Left lung (tissue), 4 donors: ENCODE measurements at regions not wholly inside any gene's neighbourhood (a gene's known extent, or its start where the extent isn't known, plus 50 kb on each side); places are given as distances from the start of the nearest gene placed in this dataset.
A peak's percentile ranks its signal among the peaks of the same experiment; 100 is the strongest.

Experiments used
- ATAC-seq: fragments of 200-7000 bp; cut with Tn5 transposase; one replicate; pipeline ENCODE4 v1.9.1; 2020; ENCODE audit warnings: moderate library complexity
- DNase-seq, 4 donors: peaks; one replicate each; pipeline ENCODE4 v3.0.0-alpha.2; 2013 to 2020
- H3K27ac ChIP-seq, 2 donors: fragments of 200-600 bp; sonication (generic) in 1 of 2; one replicate each; pipeline versions ENCODE4 v1.5.0 to v1.8.0; 2020 to 2021
- H3K27me3 ChIP-seq, 2 donors: fragments of 200-600 bp; sonication (generic) in 1 of 2; one replicate each; pipeline versions ENCODE4 v1.5.0 to v1.8.0; 2020 to 2021
- H3K36me3 ChIP-seq, 2 donors: fragments of 200-600 bp; sonication (generic) in 1 of 2; one replicate each; pipeline versions ENCODE4 v1.5.0 to v1.8.0; 2020 to 2021
- H3K4me1 ChIP-seq, 2 donors: fragments of 200-600 bp; one replicate each; pipeline ENCODE4 v1.8.0; 2021
- H3K4me3 ChIP-seq, 2 donors: fragments of 200-600 bp; sonication (generic) in 1 of 2; one replicate each; pipeline versions ENCODE4 v1.5.0 to v1.8.0; 2020 to 2021; ENCODE audit warnings: mild to moderate bottlenecking in 1 of 2
- H3K9me3 ChIP-seq, 2 donors: fragments of 200-600 bp; sonication (generic) in 1 of 2; one replicate each; pipeline versions ENCODE4 v1.5.0 to v1.8.0; 2020 to 2021
- intact Hi-C, 2 donors: fragments of 100-400 bp; cut with DNase I; formaldehyde crosslinking; loops; one replicate each; pipeline versions ENCODE4 v1.11.2 to v1.14.2; 2022
- TF ChIP-seq, protein P1 (sequence below), 2 donors: fragments of 200-600 bp; sonication (generic) in 1 of 2; IDR thresholded peaks; one replicate each; pipeline versions ENCODE4 v1.5.0 to v1.8.0; 2021; ENCODE audit warnings: antibody characterized with exemption in 2 of 2
- donor health status: DM: no; HTN: yes; CAD: no.
- donor health status: DM: no; HTN: no; CAD: no.

DNA sequence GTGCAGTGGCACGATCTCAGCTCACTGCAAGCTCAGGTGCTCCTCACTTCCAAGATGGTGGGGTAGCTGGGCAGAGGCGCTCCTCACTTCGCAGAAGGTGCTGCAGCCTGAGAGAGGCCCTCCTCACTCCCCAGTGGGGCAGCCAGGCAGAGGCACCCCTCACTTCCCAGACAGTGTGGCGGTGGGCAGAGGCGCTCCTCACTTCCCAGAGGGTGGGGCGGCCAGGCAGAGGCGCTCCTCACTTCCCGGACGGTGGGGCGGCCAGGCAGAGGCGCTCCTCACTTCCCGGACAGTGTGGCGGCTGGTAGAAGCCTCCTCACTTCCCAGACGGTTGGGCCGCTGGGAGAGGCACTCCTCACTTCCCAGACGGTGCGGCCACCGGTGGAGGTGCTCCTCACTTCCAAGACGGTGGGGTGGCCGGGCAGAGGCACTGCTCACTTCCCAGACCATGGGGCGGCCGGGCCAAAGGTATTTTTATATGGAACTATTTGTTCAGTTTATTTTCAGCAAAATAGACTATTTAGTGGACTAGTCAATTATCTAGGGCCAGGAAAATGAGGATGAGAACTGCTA, 57.7 kb upstream of the PPP1R9A start:
- ATAC-seq = no peak
- H3K27ac ChIP-seq = no peak overlapping the region

DNA sequence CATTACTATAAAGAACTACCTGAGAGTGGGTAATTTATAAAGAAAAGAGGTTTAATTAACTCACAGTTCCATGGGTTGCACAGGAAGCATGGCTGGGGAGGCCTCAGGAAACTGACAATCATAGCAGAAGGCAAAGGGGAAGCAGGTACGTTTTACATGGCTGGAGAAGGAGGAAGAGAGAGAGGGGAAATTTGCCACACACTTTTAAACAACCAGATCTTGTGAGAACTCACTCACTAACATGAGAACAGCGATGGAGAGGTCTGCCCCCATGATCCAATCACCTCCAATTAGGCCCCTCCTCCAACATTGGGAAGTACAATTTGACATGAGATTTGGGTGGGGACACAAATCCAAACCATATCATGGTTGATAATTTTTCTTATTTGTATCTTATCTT, 51.8 kb upstream of the PPP1R9A start:
- H3K4me3 ChIP-seq = no peak overlapping the region
- ATAC-seq = no peak
- peaks cover 0 to 16% of the 10 kb centered on the region in 2 donors for H3K9me3 ChIP-seq
- H3K36me3 ChIP-seq = no peaks in the 10 kb centered on the region
- H3K27me3 ChIP-seq = no peaks in the 10 kb centered on the region
- intact Hi-C loops = no loop called here
- no peak for DNase-seq
- TF ChIP-seq, protein P1, sequence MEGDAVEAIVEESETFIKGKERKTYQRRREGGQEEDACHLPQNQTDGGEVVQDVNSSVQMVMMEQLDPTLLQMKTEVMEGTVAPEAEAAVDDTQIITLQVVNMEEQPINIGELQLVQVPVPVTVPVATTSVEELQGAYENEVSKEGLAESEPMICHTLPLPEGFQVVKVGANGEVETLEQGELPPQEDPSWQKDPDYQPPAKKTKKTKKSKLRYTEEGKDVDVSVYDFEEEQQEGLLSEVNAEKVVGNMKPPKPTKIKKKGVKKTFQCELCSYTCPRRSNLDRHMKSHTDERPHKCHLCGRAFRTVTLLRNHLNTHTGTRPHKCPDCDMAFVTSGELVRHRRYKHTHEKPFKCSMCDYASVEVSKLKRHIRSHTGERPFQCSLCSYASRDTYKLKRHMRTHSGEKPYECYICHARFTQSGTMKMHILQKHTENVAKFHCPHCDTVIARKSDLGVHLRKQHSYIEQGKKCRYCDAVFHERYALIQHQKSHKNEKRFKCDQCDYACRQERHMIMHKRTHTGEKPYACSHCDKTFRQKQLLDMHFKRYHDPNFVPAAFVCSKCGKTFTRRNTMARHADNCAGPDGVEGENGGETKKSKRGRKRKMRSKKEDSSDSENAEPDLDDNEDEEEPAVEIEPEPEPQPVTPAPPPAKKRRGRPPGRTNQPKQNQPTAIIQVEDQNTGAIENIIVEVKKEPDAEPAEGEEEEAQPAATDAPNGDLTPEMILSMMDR (IDR thresholded peaks at IDR 0.05) = no peak
- no peak overlapping the region for H3K27ac ChIP-seq
- H3K4me1 ChIP-seq = no peaks in the 10 kb centered on the region

More for the DNA sequence above, 57.7 kb upstream of the PPP1R9A start:
- H3K4me3 ChIP-seq = no peak overlapping the region
- intact Hi-C loops = no loop called here
- H3K4me1 ChIP-seq = no peaks in the 10 kb centered on the region
- H3K9me3 ChIP-seq = peaks cover 0 to 27% of the 10 kb centered on the region in 2 donors
- TF ChIP-seq, protein P1 (IDR thresholded peaks at IDR 0.05) = no peak
- no peaks in the 10 kb centered on the region for H3K27me3 ChIP-seq
- no peaks in the 10 kb centered on the region for H3K36me3 ChIP-seq
- peak in 1 of 4 donors; percentile 73 for DNase-seq

DNA sequence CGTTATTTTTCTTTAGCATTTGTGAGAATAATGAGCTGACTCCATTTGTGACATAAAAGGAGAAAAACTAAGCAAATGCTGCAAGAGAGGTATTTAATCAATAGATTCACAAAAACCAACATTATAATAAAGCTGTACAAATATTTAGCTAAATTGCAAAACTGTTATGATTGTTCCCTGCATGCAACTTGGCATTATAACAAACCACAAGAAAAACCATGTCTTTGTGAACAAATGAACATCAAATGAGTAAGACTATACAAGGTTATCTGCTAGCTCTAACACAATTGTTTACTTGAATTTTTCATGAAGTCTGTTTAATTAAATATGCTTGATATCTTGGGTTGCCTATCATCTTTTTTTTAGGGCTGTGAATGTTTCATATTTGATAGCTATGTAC, 50.8 kb upstream of the PPP1R9A start:
- no peak for ATAC-seq
- Histone ChIP-seq H3K36me3 (no peaks in the 10 kb centered on the region), H3K4me1 (no peaks in the 10 kb centered on the region), H3K27me3 (no peaks in the 10 kb centered on the region), H3K4me3 (no peak overlapping the region), H3K9me3 (peaks cover 0 to 16% of the 10 kb centered on the region in 2 donors), H3K27ac (no peak overlapping the region)
- DNase-seq = no peak
- intact Hi-C loops = no loop called here
- TF ChIP-seq, protein P1 (IDR thresholded peaks at IDR 0.05) = no peak
